ENCODE measurements at regions not wholly inside any gene's neighbourhood (a gene's known extent, or its start where the extent isn't known, plus 50 kb on each side); places are given as distances from the start of the nearest gene placed in this dataset.

DNA sequence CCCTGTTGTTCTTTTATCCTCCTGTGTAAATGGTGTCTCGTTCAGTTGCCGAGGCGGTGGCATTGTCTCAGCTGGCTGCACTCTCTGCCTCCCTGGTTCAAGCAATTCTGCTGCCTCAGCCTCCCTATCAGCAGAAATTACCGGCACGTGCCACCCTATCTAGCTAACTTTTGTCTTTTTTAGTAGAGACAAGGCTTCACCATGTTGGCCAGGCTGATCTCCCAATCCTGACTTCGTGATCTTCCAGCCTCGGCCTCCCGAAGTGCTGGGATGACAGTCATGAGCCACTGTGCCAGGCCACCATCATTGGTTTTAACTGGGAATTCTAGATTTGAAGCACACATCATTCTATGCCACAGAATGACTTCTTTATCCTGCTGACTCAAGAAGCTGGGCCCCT is 175.3 kb upstream of the ALG10B start:
- H3K9me3 ChIP-seq (ENCODE audit: low read depth): no peaks in the 10 kb centered on the region
- no peaks in the 10 kb centered on the region for H4K20me1 ChIP-seq (ENCODE audit: low read depth)
- no peaks in the 10 kb centered on the region for H3F3A ChIP-seq (ENCODE audit: low read depth)
- Mint-ChIP-seq H3K27ac (no peak overlapping the region), H3K9me3 (peaks cover 29% of the 10 kb centered on the region), H3K36me3 (peaks cover 2% of the 10 kb centered on the region), H3K4me1 (no peaks in the 10 kb centered on the region), H3K4me3 (no peak overlapping the region), H3K27me3 (ENCODE audit: insufficient read depth, low read depth) (peaks cover 6% of the 10 kb centered on the region)
- H3K36me3 ChIP-seq: no peaks in the 10 kb centered on the region
- TF ChIP-seq, protein P1, sequence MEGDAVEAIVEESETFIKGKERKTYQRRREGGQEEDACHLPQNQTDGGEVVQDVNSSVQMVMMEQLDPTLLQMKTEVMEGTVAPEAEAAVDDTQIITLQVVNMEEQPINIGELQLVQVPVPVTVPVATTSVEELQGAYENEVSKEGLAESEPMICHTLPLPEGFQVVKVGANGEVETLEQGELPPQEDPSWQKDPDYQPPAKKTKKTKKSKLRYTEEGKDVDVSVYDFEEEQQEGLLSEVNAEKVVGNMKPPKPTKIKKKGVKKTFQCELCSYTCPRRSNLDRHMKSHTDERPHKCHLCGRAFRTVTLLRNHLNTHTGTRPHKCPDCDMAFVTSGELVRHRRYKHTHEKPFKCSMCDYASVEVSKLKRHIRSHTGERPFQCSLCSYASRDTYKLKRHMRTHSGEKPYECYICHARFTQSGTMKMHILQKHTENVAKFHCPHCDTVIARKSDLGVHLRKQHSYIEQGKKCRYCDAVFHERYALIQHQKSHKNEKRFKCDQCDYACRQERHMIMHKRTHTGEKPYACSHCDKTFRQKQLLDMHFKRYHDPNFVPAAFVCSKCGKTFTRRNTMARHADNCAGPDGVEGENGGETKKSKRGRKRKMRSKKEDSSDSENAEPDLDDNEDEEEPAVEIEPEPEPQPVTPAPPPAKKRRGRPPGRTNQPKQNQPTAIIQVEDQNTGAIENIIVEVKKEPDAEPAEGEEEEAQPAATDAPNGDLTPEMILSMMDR (IDR thresholded peaks at IDR 0.05): no peak
- TF ChIP-seq EZH2phosphoT487 (IDR thresholded peaks at IDR 0.05) (no peak), EZH2 (IDR thresholded peaks at IDR 0.05) (no peak)
- no peaks in the 10 kb centered on the region for H3K27me3 ChIP-seq
- H2AFZ ChIP-seq (replicated peaks): no peak overlapping the region
- H3K9ac ChIP-seq: no peak overlapping the region
- no peaks in the 10 kb centered on the region for H3K79me2 ChIP-seq (ENCODE audit: low read depth)
- H3K4me1 ChIP-seq: no peaks in the 10 kb centered on the region
- no peak for DNase-seq (ENCODE audit: low spot score)
- no peak overlapping the region for H3K27ac ChIP-seq
- no peak overlapping the region for H3K4me2 ChIP-seq
- H3K4me3 ChIP-seq: no peak overlapping the region

DNA sequence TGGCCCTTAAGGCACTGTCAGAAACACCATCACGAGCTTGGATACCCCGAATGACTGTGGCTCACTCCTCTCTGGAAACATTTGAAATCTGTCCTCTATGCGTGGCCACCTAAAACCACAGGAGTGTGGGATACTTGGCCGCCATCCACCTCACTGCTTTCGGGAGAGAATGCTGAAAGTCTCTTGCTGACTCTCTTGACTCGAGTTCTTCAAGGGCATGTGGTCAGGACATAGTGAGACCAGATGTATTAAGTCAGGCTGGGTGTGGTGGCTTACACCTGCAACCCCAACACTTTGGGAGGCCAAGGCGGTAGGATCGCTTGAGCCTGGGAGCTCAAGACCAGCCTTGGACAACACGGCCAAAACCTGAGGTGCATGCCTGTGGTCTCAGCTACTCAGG is 174.7 kb upstream of the ALG10B start:
- Mint-ChIP-seq H3K27me3 (ENCODE audit: insufficient read depth, low read depth) (peaks cover 6% of the 10 kb centered on the region), H3K9me3 (peaks cover 29% of the 10 kb centered on the region), H3K4me3 (no peak overlapping the region), H3K36me3 (peaks cover 2% of the 10 kb centered on the region), H3K4me1 (no peaks in the 10 kb centered on the region), H3K27ac (no peak overlapping the region)
- Histone ChIP-seq H3K9me3 (ENCODE audit: low read depth) (no peaks in the 10 kb centered on the region), H3F3A (ENCODE audit: low read depth) (no peaks in the 10 kb centered on the region), H3K4me1 (no peaks in the 10 kb centered on the region), H3K9ac (no peak overlapping the region), H3K4me3 (no peak overlapping the region), H3K27me3 (no peaks in the 10 kb centered on the region), H3K4me2 (no peak overlapping the region), H4K20me1 (ENCODE audit: low read depth) (no peaks in the 10 kb centered on the region), H3K79me2 (ENCODE audit: low read depth) (no peaks in the 10 kb centered on the region), H2AFZ (replicated peaks) (no peak overlapping the region), H3K36me3 (no peaks in the 10 kb centered on the region), H3K27ac (no peak overlapping the region)
- no peak for DNase-seq (ENCODE audit: low spot score)
- no peak for TF ChIP-seq EZH2phosphoT487 (IDR thresholded peaks at IDR 0.05)
- TF ChIP-seq EZH2 (IDR thresholded peaks at IDR 0.05): no peak
- TF ChIP-seq, protein P1 (IDR thresholded peaks at IDR 0.05): no peak

DNA sequence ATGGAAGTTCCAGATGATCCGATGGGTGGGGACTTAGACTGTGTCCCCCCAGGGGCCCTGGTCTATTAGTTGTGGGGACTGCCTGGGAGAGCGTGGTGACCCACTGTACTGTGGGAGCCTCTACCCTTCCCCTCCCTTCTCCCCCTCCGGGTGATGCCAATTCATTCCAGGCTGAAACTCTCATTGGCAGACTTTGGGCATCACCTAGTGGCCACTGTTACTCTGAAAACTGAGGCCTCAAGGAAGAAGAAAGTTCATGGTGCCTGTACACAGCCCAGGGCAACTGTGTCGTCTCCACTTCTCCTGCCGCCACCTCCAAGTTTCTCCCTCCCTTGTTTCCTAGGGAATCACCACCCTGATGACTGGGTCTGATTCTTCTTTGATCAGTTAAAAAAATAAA is 173.6 kb upstream of the ALG10B start:
- H3F3A ChIP-seq (ENCODE audit: low read depth): no peaks in the 10 kb centered on the region
- Mint-ChIP-seq H3K4me1 (no peaks in the 10 kb centered on the region), H3K4me3 (no peak overlapping the region), H3K36me3 (peaks cover 2% of the 10 kb centered on the region), H3K9me3 (peaks cover 39% of the 10 kb centered on the region), H3K27ac (no peak overlapping the region), H3K27me3 (ENCODE audit: insufficient read depth, low read depth) (peaks cover 4% of the 10 kb centered on the region)
- TF ChIP-seq EZH2 (IDR thresholded peaks at IDR 0.05) (no peak), EZH2phosphoT487 (IDR thresholded peaks at IDR 0.05) (no peak)
- TF ChIP-seq, protein P1 (IDR thresholded peaks at IDR 0.05): no peak
- H3K27me3 ChIP-seq: no peaks in the 10 kb centered on the region
- H3K27ac ChIP-seq: no peak overlapping the region
- no peak overlapping the region for H2AFZ ChIP-seq (replicated peaks)
- H3K4me2 ChIP-seq: no peak overlapping the region
- no peaks in the 10 kb centered on the region for H3K9me3 ChIP-seq (ENCODE audit: low read depth)
- no peak overlapping the region for H3K9ac ChIP-seq
- no peaks in the 10 kb centered on the region for H3K36me3 ChIP-seq
- DNase-seq (ENCODE audit: low spot score): no peak
- no peaks in the 10 kb centered on the region for H4K20me1 ChIP-seq (ENCODE audit: low read depth)
- H3K79me2 ChIP-seq (ENCODE audit: low read depth): no peaks in the 10 kb centered on the region
- no peaks in the 10 kb centered on the region for H3K4me1 ChIP-seq
- no peak overlapping the region for H3K4me3 ChIP-seq
